GM19240 (cell line): ENCODE measurements at regions not wholly inside any gene's neighbourhood (a gene's known extent, or its start where the extent isn't known, plus 50 kb on each side); places are given as distances from the start of the nearest gene placed in this dataset.
"Not testable (repeated sequence)": the region's sequence is repeated elsewhere in the genome, so short reads cannot be mapped to it uniquely, and the experiment has no call there.

ENCODE experiments used
- DNase-seq: peaks from one replicate; pipeline ENCODE4 v3.0.0; 2011; ENCODE audit warnings: low spot score; ENCODE audit not compliant: insufficient read length

- no peak for DNase-seq
These were observed 518.7 kb downstream of the RWDD3 start for GRCh38 chr1:95752515-95753381.

- DNase-seq = no peak
These were observed 519.5 kb downstream of the RWDD3 start for GRCh38 chr1:95753382-95754016.

GRCh38 chr1:95754412-95754811 is 520.4 kb downstream of the RWDD3 start:
- no peak for DNase-seq

- DNase-seq = no peak
These were observed 532.0 kb downstream of the RWDD3 start for GRCh38 chr1:95766036-95766435.

GRCh38 chr1:95770581-95770980 is 536.6 kb downstream of the RWDD3 start:
- no peak for DNase-seq

GRCh38 chr1:95778217-95778616 is 544.2 kb downstream of the RWDD3 start:
- DNase-seq = no peak

- DNase-seq = no peak
These were observed 546.8 kb downstream of the RWDD3 start for GRCh38 chr1:95780836-95781235.

GRCh38 chr1:95790136-95790535 is 556.1 kb downstream of the RWDD3 start:
- DNase-seq = no peak

- DNase-seq = no peak
These were observed 559.9 kb downstream of the RWDD3 start for GRCh38 chr1:95793893-95794292.

GRCh38 chr1:95797761-95798160 is 563.8 kb downstream of the RWDD3 start:
- DNase-seq = not testable (repeated sequence)

GRCh38 chr1:95806171-95806570 is 572.2 kb downstream of the RWDD3 start:
- DNase-seq = no peak

GRCh38 chr1:95809391-95809790 is 575.4 kb downstream of the RWDD3 start:
- no peak for DNase-seq

GRCh38 chr1:95815511-95815910 is 581.5 kb downstream of the RWDD3 start:
- no peak for DNase-seq

- DNase-seq = no peak
These were observed 595.5 kb downstream of the RWDD3 start for GRCh38 chr1:95829556-95829955.

- no peak for DNase-seq
These were observed 598.4 kb downstream of the RWDD3 start for GRCh38 chr1:95832370-95832769.

GRCh38 chr1:95849439-95849838 is 615.4 kb downstream of the RWDD3 start:
- no peak for DNase-seq

GRCh38 chr1:95850165-95850649 is 616.2 kb downstream of the RWDD3 start:
- no peak for DNase-seq

GRCh38 chr1:95850763-95851162 is 616.8 kb downstream of the RWDD3 start:
- DNase-seq = no peak

- no peak for DNase-seq
These were observed 618.6 kb downstream of the RWDD3 start for GRCh38 chr1:95852483-95853070.

- no peak for DNase-seq
These were observed 620.4 kb downstream of the RWDD3 start for GRCh38 chr1:95854457-95854856.

GRCh38 chr1:95863086-95863485 is 629.1 kb downstream of the RWDD3 start:
- DNase-seq = no peak

GRCh38 chr1:95865769-95866168 is 631.8 kb downstream of the RWDD3 start:
- no peak for DNase-seq
